Ovary (tissue), 7 donors: ENCODE measurements at regions not wholly inside any gene's neighbourhood (a gene's known extent, or its start where the extent isn't known, plus 50 kb on each side); places are given as distances from the start of the nearest gene placed in this dataset.

Source experiments
- DNase-seq, 5 donors: peaks; one replicate each; pipeline ENCODE4 v3.0.0-alpha.2; 2019 to 2020
- H3K27ac ChIP-seq, 2 donors: fragments of 200-600 bp; one replicate each; pipeline versions ENCODE4 v1.5.1 to v1.8.0; 2019 to 2022
- H3K27me3 ChIP-seq: fragments of 200-600 bp; one replicate; pipeline ENCODE4 v1.8.0; 2022
- H3K36me3 ChIP-seq: fragments of 200-600 bp; sonication (generic); one replicate; pipeline ENCODE4 v1.5.1; 2019
- H3K4me1 ChIP-seq: one replicate; pipeline ENCODE4 v1.8.1; 2013; ENCODE audit warnings: mild to moderate bottlenecking, moderate library complexity; ENCODE audit not compliant: insufficient read depth
- H3K4me3 ChIP-seq: fragments of 200-600 bp; sonication (generic); one replicate; pipeline ENCODE4 v1.5.1; 2017
- H3K9me3 ChIP-seq, 2 donors: fragments of 200-600 bp in 1 of 2; sonication (generic) in 1 of 2; one replicate each; pipeline versions ENCODE4 v1.5.1 to v1.8.1; 2013 to 2019; ENCODE audit warnings: mild to moderate bottlenecking in 1 of 2, moderate library complexity in 1 of 2
- CTCF ChIP-seq, 3 donors: fragments of 450-650 bp in 2 of 3; fragments of 200-600 bp in 1 of 3; IDR thresholded peaks; one replicate each; pipeline versions ENCODE4 v1.5.1 to v1.8.0; 2016 to 2022; ENCODE audit warnings: antibody characterized with exemption in 3 of 3, mild to moderate bottlenecking in 1 of 3
- EP300 ChIP-seq: sonication (generic); formaldehyde crosslinking; IDR thresholded peaks from one replicate; pipeline ENCODE4 v1.6.1; 2017; ENCODE audit warnings: antibody characterized with exemption
- POLR2A ChIP-seq: fragments of 450-650 bp; IDR thresholded peaks from one replicate; pipeline ENCODE4 v1.6.1; 2017; ENCODE audit warnings: antibody characterized with exemption, mild to moderate bottlenecking, moderate library complexity
- WGBS, 3 donors: extraction: QIAGEN DNeasy Blood & Tissue Kit in 1 of 3; methylation state at CpG; one replicate each; pipeline versions ENCODE4 v1.1.5 to v1.1.7; 2013 to 2017; 5-methylcytosine and 5-hydroxymethylcytosine counted together
- intact Hi-C, 4 donors: fragments of 100-400 bp; cut with DNase I; formaldehyde crosslinking; loops; one replicate each; pipeline versions ENCODE4 v1.11.0 to v1.15.1; 2022 to 2023
- donor health status: DM: no; HTN: no; CAD: no; lungs with moderate emphysema.
- donor health status: DM: no; HTN: no; CAD: no.
- donor health status: Bipolar disorder and iron deficiency.
- donor health status: DM: no; HTN: no; CAD: no.
- donor health status: DM: yes; HTN: yes; CAD: no.

DNA sequence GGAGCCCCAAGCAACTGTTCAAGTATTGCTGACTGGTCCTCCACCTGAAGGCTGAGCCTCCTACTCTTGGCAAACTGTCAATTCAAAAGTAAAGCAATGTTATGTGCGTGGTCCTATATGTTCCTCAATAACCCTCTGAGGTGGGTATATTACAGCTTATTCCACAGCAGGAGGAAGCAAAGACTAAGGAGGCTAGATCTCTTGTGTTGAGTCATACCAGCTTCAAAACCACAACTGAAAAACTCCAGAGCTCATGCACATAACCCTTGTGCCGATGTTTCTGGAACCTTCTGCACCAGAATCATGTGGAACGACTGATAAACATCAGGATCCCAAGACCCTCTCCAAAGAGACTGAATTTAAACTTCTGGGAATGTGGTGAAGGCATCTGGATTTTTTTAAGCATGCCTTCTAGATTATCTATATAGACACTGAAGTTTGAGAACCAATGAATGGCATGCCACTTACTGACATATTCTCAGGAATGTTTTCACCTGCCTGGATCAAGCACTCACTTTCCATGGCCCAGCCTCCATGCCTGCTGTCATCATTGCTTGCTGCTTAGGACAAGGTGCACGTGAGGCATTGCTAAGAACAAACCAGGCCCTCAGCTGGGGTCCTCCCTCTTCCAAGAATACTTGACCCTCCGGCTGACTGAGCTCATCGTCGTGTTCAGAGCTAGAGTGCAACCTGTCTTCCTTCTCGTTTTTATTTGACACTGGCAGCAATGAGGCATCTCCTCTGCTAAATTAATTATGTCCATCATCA is 194.7 kb downstream of the BCL11B start:
- WGBS, 3 donors: 58 to 67% (median 67%) methylated on average over 8 of the region's 8 CpGs
- H3K4me3 ChIP-seq: no peak overlapping the region
- no peaks in the 10 kb centered on the region for H3K27me3 ChIP-seq
- intact Hi-C loops: no loop called here
- TF ChIP-seq POLR2A: no peak
- no peak for TF ChIP-seq CTCF (IDR thresholded peaks at IDR 0.05)
- TF ChIP-seq EP300: no peak
- no peak for DNase-seq
- no peaks in the 10 kb centered on the region for H3K9me3 ChIP-seq
- no peak overlapping the region for H3K27ac ChIP-seq
- H3K4me1 ChIP-seq: no peaks in the 10 kb centered on the region
- H3K36me3 ChIP-seq: no peaks in the 10 kb centered on the region

DNA sequence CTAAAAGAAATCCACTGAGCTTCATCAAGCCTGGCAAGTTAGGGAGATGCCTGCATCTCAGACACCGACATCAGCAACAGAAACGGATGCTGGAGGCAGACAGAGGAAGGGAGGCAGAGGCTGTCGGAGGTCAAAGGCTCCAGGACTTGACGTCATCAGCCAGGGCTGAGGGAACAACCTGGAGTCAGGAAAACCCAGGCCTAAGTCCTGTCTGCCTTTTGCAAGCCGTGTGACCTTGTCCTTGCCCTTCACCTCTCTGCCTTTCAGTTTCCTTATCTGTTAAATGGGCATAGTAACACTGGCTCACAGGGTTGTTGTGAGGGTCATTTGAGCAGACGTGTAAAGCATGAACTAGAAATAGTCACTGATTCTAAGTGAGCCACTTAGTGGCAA is 194.2 kb downstream of the BCL11B start:
- intact Hi-C loops: no loop called here
- no peaks in the 10 kb centered on the region for H3K27me3 ChIP-seq
- TF ChIP-seq EP300 (no peak), POLR2A (no peak), CTCF (IDR thresholded peaks at IDR 0.05) (no peak)
- H3K27ac ChIP-seq: no peak overlapping the region
- no peaks in the 10 kb centered on the region for H3K36me3 ChIP-seq
- DNase-seq: no peak
- no peaks in the 10 kb centered on the region for H3K4me1 ChIP-seq
- no peaks in the 10 kb centered on the region for H3K9me3 ChIP-seq
- 59 to 65% (median 63%) methylated on average over 6 of the region's 6 CpGs for WGBS, 3 donors
- H3K4me3 ChIP-seq: no peak overlapping the region

- H3K36me3 ChIP-seq: no peaks in the 10 kb centered on the region
- H3K27ac ChIP-seq: no peak overlapping the region
- no peaks in the 10 kb centered on the region for H3K9me3 ChIP-seq
- no peaks in the 10 kb centered on the region for H3K27me3 ChIP-seq
- intact Hi-C loops: no loop called here
- TF ChIP-seq EP300: no peak
- TF ChIP-seq POLR2A: no peak
- no peak for TF ChIP-seq CTCF (IDR thresholded peaks at IDR 0.05)
- no peaks in the 10 kb centered on the region for H3K4me1 ChIP-seq
- no peak overlapping the region for H3K4me3 ChIP-seq
- WGBS, 3 donors: 59 to 69% (median 62%) methylated on average over 7 of the region's 7 CpGs
- no peak for DNase-seq
These were observed 193.6 kb downstream of the BCL11B start for GRCh38 chr14:99078426-99078825.

DNA sequence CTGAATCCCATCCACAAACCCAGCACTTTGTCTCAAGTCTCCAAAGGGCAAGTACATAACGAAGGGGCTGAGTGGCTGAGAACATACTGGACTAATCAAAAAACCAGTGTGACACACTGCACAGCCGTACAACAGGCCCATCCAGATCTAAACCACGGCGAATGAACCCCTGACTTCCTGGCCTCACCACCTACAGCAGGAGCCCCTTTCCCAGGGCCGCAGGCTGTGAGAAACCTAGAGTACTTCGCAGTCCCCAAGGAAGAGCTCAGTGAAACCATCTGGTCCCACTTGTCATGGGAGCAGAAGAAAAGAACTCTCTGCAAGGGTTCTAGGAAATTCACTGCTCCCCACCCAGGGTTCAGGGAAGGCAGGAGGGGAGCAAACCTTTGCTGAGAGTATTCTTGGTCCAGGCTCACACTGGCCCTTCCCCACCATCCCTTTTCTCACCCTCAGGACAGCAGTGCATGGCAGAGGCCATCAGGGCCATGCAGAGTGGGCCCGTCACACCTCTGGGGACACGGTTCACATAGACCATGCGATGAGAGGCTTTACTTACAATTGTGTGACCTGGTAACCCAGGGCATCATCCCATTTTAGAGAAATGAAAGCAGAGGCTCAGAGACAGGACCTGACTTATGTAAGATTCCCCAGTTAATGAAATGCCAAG is 192.8 kb downstream of the BCL11B start:
- WGBS, 3 donors: 82 to 88% (median 84%) methylated on average over 9 of the region's 9 CpGs
- intact Hi-C loops: no loop called here

More for the DNA sequence above, 192.8 kb downstream of the BCL11B start:
- no peaks in the 10 kb centered on the region for H3K27me3 ChIP-seq
- H3K27ac ChIP-seq: no peak overlapping the region
- no peak for TF ChIP-seq CTCF (IDR thresholded peaks at IDR 0.05)
- no peak for TF ChIP-seq EP300
- no peak for TF ChIP-seq POLR2A
- H3K4me1 ChIP-seq: no peaks in the 10 kb centered on the region
- H3K4me3 ChIP-seq: no peak overlapping the region
- no peaks in the 10 kb centered on the region for H3K9me3 ChIP-seq
- DNase-seq: no peak
- H3K36me3 ChIP-seq: no peaks in the 10 kb centered on the region
